GM12878 (cell line): ENCODE measurements at regions not wholly inside any gene's neighbourhood (a gene's known extent, or its start where the extent isn't known, plus 50 kb on each side); places are given as distances from the start of the nearest gene placed in this dataset.

ENCODE experiments used
- ATAC-seq: fragments of 200-7000 bp; cut with Tn5 transposase; 3 replicates; pipeline ENCODE4 v1.9.1; 2020; ENCODE audit warnings: mild to moderate bottlenecking, moderate library complexity
- BruUV-seq: library from RNA; stranded (reverse); fragments of 400-500 nt; replicated peaks from 2 replicates; lab custom pipeline; 2021; lab: Mats Ljungman, UMichigan
- CTCF ChIA-PET: fragments of 300-600 bp; sonication (Branson Sonifier 250); formaldehyde crosslinking; extraction: SDS; loops from one replicate; lab custom pipeline; 2021; ENCODE audit warnings: inconsistent platforms; lab: Yijun Ruan, JAX
- POLR2A ChIA-PET: fragments of 350-600 bp; formaldehyde crosslinking; extraction: SDS; loops from one replicate; lab custom pipeline; 2021; ENCODE audit warnings: inconsistent platforms; lab: Charles Lee
- RAD21 ChIA-PET: fragments of 300-600 bp; sonication (Branson Sonifier 250); formaldehyde crosslinking; loops from one replicate; lab custom pipeline; 2023; ENCODE audit warnings: antibody characterized with exemption; ENCODE audit not compliant: unreplicated experiment; lab: Charles Lee
- SMC1A ChIA-PET: fragments of 300-600 bp; sonication (Branson Sonifier 250); formaldehyde crosslinking; loops from one replicate; lab custom pipeline; 2023; ENCODE audit not compliant: unreplicated experiment, uncharacterized antibody; lab: Charles Lee
- DNase-seq: peaks from one replicate; pipeline ENCODE4 v3.0.0-alpha.2; 2011; ENCODE audit warnings: low read depth, low spot score
- FAIRE-seq: peaks from 3 replicates; lab custom pipeline; 2011; peaks lifted over from hg19 to GRCh38; lab: Jason Lieb, UNC
- H2AFZ ChIP-seq: 2 replicates; pipeline ENCODE4 v1.6.0; 2011; ENCODE audit warnings: low read depth, low read length, control low read depth; ENCODE audit not compliant: control insufficient read depth
- H3K27ac ChIP-seq: 2 replicates; pipeline ENCODE4 v1.5.1; 2011; ENCODE audit warnings: control low read depth; ENCODE audit not compliant: control insufficient read depth, insufficient read depth
- H3K27me3 ChIP-seq, 2 experiments: replicated peaks in 1 of 2; 2 replicates each; pipeline versions ENCODE4 v1.6.0 to v1.6.1; 2011; ENCODE audit warnings: low read length in 1 of 2; ENCODE audit not compliant: control insufficient read depth in 2 of 2, insufficient read depth in 2 of 2
- H3K36me3 ChIP-seq, 2 experiments: 2 replicates each; pipeline ENCODE4 v1.5.1; 2011; ENCODE audit warnings: low read length in 1 of 2; ENCODE audit not compliant: control insufficient read depth in 2 of 2, insufficient read depth in 2 of 2
- H3K4me1 ChIP-seq: 2 replicates; pipeline ENCODE4 v1.6.1; 2011; ENCODE audit warnings: mild to moderate bottlenecking, low read length, moderate library complexity, mixed read lengths; ENCODE audit not compliant: control insufficient read depth, insufficient read depth
- H3K4me2 ChIP-seq: 2 replicates; pipeline ENCODE4 v1.6.0; 2011; ENCODE audit warnings: control low read depth; ENCODE audit not compliant: control insufficient read depth, insufficient read depth
- H3K4me3 ChIP-seq: fragments of 200-600 bp; sonication (generic); 2 replicates; pipeline ENCODE4 v1.5.1; 2016
- H3K79me2 ChIP-seq: 2 replicates; pipeline ENCODE4 v1.6.0; 2011; ENCODE audit warnings: low read length; ENCODE audit not compliant: control insufficient read depth, insufficient read depth
- H3K9ac ChIP-seq: 2 replicates; pipeline ENCODE4 v1.8.0; 2011; ENCODE audit warnings: low read length, control low read depth, mixed read lengths; ENCODE audit not compliant: control insufficient read depth, insufficient read depth
- H3K9me3 ChIP-seq: replicated peaks from 3 replicates; pipeline ENCODE4 v1.5.1; 2011; ENCODE audit warnings: mild to moderate bottlenecking, low read length; ENCODE audit not compliant: control insufficient read depth, insufficient read depth
- H4K20me1 ChIP-seq: 2 replicates; pipeline ENCODE4 v1.6.0; 2011; ENCODE audit not compliant: control insufficient read depth, insufficient read depth
- GABPA ChIP-seq: IDR thresholded peaks from 2 replicates; pipeline ENCODE4 v1.6.1; 2014; ENCODE audit warnings: antibody characterized with exemption, low read depth, mild to moderate bottlenecking, inconsistent platforms
- HDGF ChIP-seq: fragments of 450-650 bp; IDR thresholded peaks from 2 replicates; pipeline ENCODE4 v1.6.1; 2016; ENCODE audit warnings: antibody characterized with exemption
- IKZF2 ChIP-seq, 2 experiments: fragments of 450-650 bp; IDR thresholded peaks; 2 replicates each; pipeline ENCODE4 v1.6.1; 2017; ENCODE audit warnings: mild to moderate bottlenecking in 2 of 2, moderate library complexity in 2 of 2
- KAT2A ChIP-seq: conservative IDR thresholded peaks from 2 replicates; pipeline ENCODE4 v1.6.1; 2011; ENCODE audit warnings: low read depth, low read length; ENCODE audit not compliant: control insufficient read depth
- NFIC ChIP-seq: IDR thresholded peaks from 2 replicates; pipeline ENCODE4 v1.6.1; 2012; ENCODE audit warnings: low read depth, mild to moderate bottlenecking, inconsistent platforms, low read length, moderate library complexity
- NFXL1 ChIP-seq: fragments of 450-650 bp; IDR thresholded peaks from 2 replicates; pipeline ENCODE4 v1.6.1; 2017; ENCODE audit warnings: antibody characterized with exemption, mild to moderate bottlenecking, borderline replicate concordance
- NR2F1 ChIP-seq: fragments of 450-650 bp; conservative IDR thresholded peaks from 2 replicates; pipeline ENCODE4 v1.6.1; 2017; ENCODE audit warnings: mild to moderate bottlenecking
- PKNOX1 ChIP-seq: fragments of 450-650 bp; IDR thresholded peaks from 2 replicates; pipeline ENCODE4 v1.6.1; 2016; ENCODE audit warnings: mild to moderate bottlenecking
- POU2F2 ChIP-seq: IDR thresholded peaks from 3 replicates; pipeline ENCODE4 v1.6.1; 2011; ENCODE audit warnings: low read depth, mild to moderate bottlenecking, low read length, borderline replicate concordance
- RUNX3 ChIP-seq: IDR thresholded peaks from 2 replicates; pipeline ENCODE4 v1.6.1; 2012; ENCODE audit warnings: low read length, inconsistent platforms
- SKIL ChIP-seq: fragments of 450-650 bp; IDR thresholded peaks from 2 replicates; pipeline ENCODE4 v1.6.1; 2017; ENCODE audit warnings: mild to moderate bottlenecking, low read depth, inconsistent platforms; ENCODE audit not compliant: poor library complexity, severe bottlenecking
- SP1 ChIP-seq: IDR thresholded peaks from one replicate; pipeline ENCODE4 v1.6.1; 2011; ENCODE audit warnings: low read depth, low read length
- TCF3 ChIP-seq: IDR thresholded peaks from 2 replicates; pipeline ENCODE4 v1.6.1; 2012; ENCODE audit warnings: low read depth, mild to moderate bottlenecking, low read length, borderline replicate concordance; ENCODE audit not compliant: insufficient read depth
- ZBED1 ChIP-seq: IDR thresholded peaks from 2 replicates; pipeline ENCODE4 v1.6.1; 2016; ENCODE audit warnings: borderline replicate concordance
- ZBTB11 ChIP-seq: fragments of 450-650 bp; formaldehyde crosslinking; IDR thresholded peaks from 2 replicates; pipeline ENCODE4 v1.5.0; 2022; ENCODE audit warnings: mild to moderate bottlenecking, missing genetic modification characterization
- ZNF217 ChIP-seq: fragments of 450-650 bp; IDR thresholded peaks from 2 replicates; pipeline ENCODE4 v1.6.1; 2017; ENCODE audit warnings: antibody characterized with exemption, mild to moderate bottlenecking
- WGBS: methylation state at CpG from one replicate; pipeline ENCODE4 v1.1.6; 2016; ENCODE audit warnings: low lambda C conversion rate; ENCODE audit not compliant: insufficient replicate concordance, insufficient coverage; ENCODE audit errors: missing lambda C conversion rate; 5-methylcytosine and 5-hydroxymethylcytosine counted together
- in situ Hi-C: fragments of 300-500 bp; cut with MboI; formaldehyde crosslinking; loops from 9 replicates; pipeline ENCODE4 v1.14.3; 2018; ENCODE audit warnings: mixed read lengths
- intact Hi-C: fragments of 100-400 bp; cut with micrococcal nuclease; formaldehyde crosslinking; loops from one replicate; pipeline ENCODE4 v1.14.2; 2022; ENCODE audit not compliant: unreplicated experiment

GRCh38 chr2:226272435-226272834, 527.2 kb downstream of the IRS1 start:
- no peaks in the 10 kb centered on the region for H3K9me3 ChIP-seq
- no peak overlapping the region for H3K27ac ChIP-seq
- intact Hi-C loops = no loop called here
- H3K4me1 ChIP-seq = no peaks in the 10 kb centered on the region
- H4K20me1 ChIP-seq = no peaks in the 10 kb centered on the region
- DNase-seq (no peak), ATAC-seq (no peak), FAIRE-seq (no peak)
- BruUV-seq = no TSS peak
- no peak overlapping the region for H2AFZ ChIP-seq
- H3K27me3 ChIP-seq = no peaks in the 10 kb centered on the region
- WGBS = 0% methylated on average over 1 of the region's 1 CpG
- H3K36me3 ChIP-seq = no peaks in the 10 kb centered on the region
- CTCF ChIA-PET = no interaction called here
- no peak overlapping the region for H3K4me2 ChIP-seq
- in situ Hi-C loops = no loop called here
- no peak overlapping the region for H3K9ac ChIP-seq
- POLR2A ChIA-PET = no interaction called here
- SMC1A ChIA-PET = interaction anchor here (0.5 kb wide), 1 partner anchor 699 kb away, joined by 3 read pairs; no protein-coding TSS in a partner anchor
- H3K79me2 ChIP-seq = no peaks in the 10 kb centered on the region
- RAD21 ChIA-PET = no interaction called here
- H3K4me3 ChIP-seq = no peak overlapping the region
- TF ChIP-seq TCF3 (no peak), PKNOX1 (no peak), GABPA (no peak), ZNF217 (no peak), KAT2A (no peak), SP1 (no peak), IKZF2 (IDR thresholded peaks at IDR 0.05) (no peak), NR2F1 (no peak), NFXL1 (no peak), NFIC (no peak), ZBED1 (no peak), HDGF (no peak), POU2F2 (no peak), RUNX3 (no peak), ZBTB11 (no peak), SKIL (no peak)
